ENCODE measurements at regions not wholly inside any gene's neighbourhood (a gene's known extent, or its start where the extent isn't known, plus 50 kb on each side); places are given as distances from the start of the nearest gene placed in this dataset.

DNA sequence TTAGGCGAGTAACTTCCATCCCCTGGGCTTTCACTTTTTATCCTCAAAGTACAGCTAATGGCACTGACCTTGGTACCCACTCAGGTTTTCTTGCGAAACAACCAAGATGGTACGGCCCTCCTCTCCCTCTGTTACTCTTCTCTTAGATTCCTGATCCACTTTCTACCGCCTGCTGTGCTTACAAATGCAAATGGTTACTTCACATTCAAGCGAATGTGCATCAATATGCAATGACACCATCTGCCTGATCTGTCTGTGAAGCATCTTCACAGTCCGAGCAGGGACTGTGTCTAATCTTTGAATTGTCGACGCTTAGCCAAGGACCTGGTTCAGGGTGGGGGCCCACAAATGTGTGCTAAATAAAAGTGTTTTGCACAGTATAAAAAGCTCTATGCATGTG, 112.2 kb downstream of the TRIB2 start:
- Histone ChIP-seq H3K4me3 (no peak overlapping the region), H3K4me1 (peaks cover 7% of the 10 kb centered on the region), H3K36me3 (no peaks in the 10 kb centered on the region), H3K27me3 (no peaks in the 10 kb centered on the region), H3K9me3 (no peaks in the 10 kb centered on the region), H3K27ac (no peak overlapping the region)
- no peak for DNase-seq (ENCODE audit: low spot score in 2 of 2)
- 85% methylated on average over 8 of the region's 8 CpGs for WGBS
- TF ChIP-seq POLR2A (IDR thresholded peaks at IDR 0.05) (no peak), EP300 (IDR thresholded peaks at IDR 0.05) (no peak), CTCF (IDR thresholded peaks at IDR 0.05) (no peak), POLR2AphosphoS5 (IDR thresholded peaks at IDR 0.05) (no peak)

GRCh38 chr2:12831016-12831415, 114.3 kb downstream of the TRIB2 start:
- H3K4me1 ChIP-seq = peaks cover under 1% of the 10 kb centered on the region
- H3K36me3 ChIP-seq = no peaks in the 10 kb centered on the region
- no peak overlapping the region for H3K4me3 ChIP-seq
- DNase-seq (ENCODE audit: low spot score in 2 of 2) = no peak
- 95% methylated on average over 1 of the region's 1 CpG for WGBS
- no peaks in the 10 kb centered on the region for H3K27me3 ChIP-seq
- TF ChIP-seq POLR2A (IDR thresholded peaks at IDR 0.05) = no peak
- no peak overlapping the region for H3K27ac ChIP-seq
- H3K9me3 ChIP-seq = no peaks in the 10 kb centered on the region

DNA sequence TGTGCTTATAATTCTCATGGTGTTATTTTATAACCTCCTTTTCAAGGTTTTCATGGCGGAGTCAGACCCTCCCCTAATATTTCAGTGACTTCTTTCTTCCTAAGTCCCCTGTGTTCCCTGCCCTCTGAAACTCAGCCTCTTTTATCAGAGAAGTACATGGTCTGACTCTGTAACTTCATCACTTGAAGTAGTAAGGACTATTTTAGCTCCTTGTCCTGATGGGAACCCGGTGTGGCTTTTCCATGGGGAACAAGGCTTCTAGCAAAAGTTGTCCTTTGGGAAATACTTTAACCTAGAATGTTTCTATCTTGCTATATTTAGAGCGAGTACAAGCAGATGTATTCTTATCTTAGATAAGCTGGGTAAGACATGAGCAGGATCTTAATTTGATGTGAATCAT, 117.5 kb downstream of the TRIB2 start:
- WGBS = 78% methylated on average over 3 of the region's 3 CpGs
- no peaks in the 10 kb centered on the region for H3K4me1 ChIP-seq
- no peak overlapping the region for H3K27ac ChIP-seq
- H3K9me3 ChIP-seq = no peaks in the 10 kb centered on the region
- TF ChIP-seq CTCF (IDR thresholded peaks at IDR 0.05) = no peak
- no peak overlapping the region for H3K4me3 ChIP-seq
- DNase-seq (ENCODE audit: low spot score in 2 of 2) = no peak
- no peaks in the 10 kb centered on the region for H3K36me3 ChIP-seq
- H3K27me3 ChIP-seq = no peaks in the 10 kb centered on the region

- H3K36me3 ChIP-seq = no peaks in the 10 kb centered on the region
- no peaks in the 10 kb centered on the region for H3K4me1 ChIP-seq
- DNase-seq (ENCODE audit: low spot score in 2 of 2) = no peak
- no peaks in the 10 kb centered on the region for H3K27me3 ChIP-seq
- H3K9me3 ChIP-seq = no peaks in the 10 kb centered on the region
- H3K27ac ChIP-seq = no peak overlapping the region
- H3K4me3 ChIP-seq = no peak overlapping the region
- WGBS = 60% methylated on average over 4 of the region's 4 CpGs
- no peak for TF ChIP-seq EP300 (IDR thresholded peaks at IDR 0.05)
- TF ChIP-seq POLR2A (IDR thresholded peaks at IDR 0.05) = no peak
- no peak for TF ChIP-seq CTCF (IDR thresholded peaks at IDR 0.05)
- no peak for TF ChIP-seq POLR2AphosphoS5 (IDR thresholded peaks at IDR 0.05)
These were observed 119.0 kb downstream of the TRIB2 start for GRCh38 chr2:12835733-12836132.

DNA sequence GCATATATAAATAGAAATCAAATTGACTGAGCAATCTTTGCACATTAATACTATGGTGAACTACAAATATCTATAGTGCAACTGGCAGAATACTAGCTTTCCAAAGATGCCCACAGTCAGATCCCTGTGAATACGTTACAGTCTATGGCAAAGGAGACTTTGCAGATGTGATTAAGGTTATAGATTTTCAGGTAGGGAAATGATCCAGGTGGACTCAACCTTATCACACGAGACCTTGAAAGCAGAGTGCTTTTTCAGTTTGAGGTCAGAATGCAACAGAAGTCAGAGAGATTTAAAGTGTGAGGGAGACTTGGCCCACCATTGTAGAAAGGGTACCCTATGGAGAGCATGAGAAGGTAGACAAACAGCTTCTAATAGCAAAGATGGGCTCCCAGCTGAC, 122.6 kb downstream of the TRIB2 start:
- no peaks in the 10 kb centered on the region for H3K4me1 ChIP-seq
- H3K9me3 ChIP-seq = no peaks in the 10 kb centered on the region
- no peak for TF ChIP-seq POLR2A (IDR thresholded peaks at IDR 0.05)
- no peak for TF ChIP-seq CTCF (IDR thresholded peaks at IDR 0.05)
- no peak for TF ChIP-seq POLR2AphosphoS5 (IDR thresholded peaks at IDR 0.05)
- TF ChIP-seq EP300 (IDR thresholded peaks at IDR 0.05) = no peak
- H3K27ac ChIP-seq = no peak overlapping the region
- 98% methylated on average over 2 of the region's 2 CpGs for WGBS
- no peak overlapping the region for H3K4me3 ChIP-seq
- H3K36me3 ChIP-seq = no peaks in the 10 kb centered on the region
- H3K27me3 ChIP-seq = no peaks in the 10 kb centered on the region
- no peak for DNase-seq (ENCODE audit: low spot score in 2 of 2)

- Histone ChIP-seq H3K4me1 (no peaks in the 10 kb centered on the region), H3K27ac (no peak overlapping the region), H3K27me3 (no peaks in the 10 kb centered on the region), H3K4me3 (no peak overlapping the region), H3K36me3 (no peaks in the 10 kb centered on the region), H3K9me3 (no peaks in the 10 kb centered on the region)
- DNase-seq (ENCODE audit: low spot score in 2 of 2) = no peak
- WGBS = 94% methylated on average over 5 of the region's 5 CpGs
- no peak for TF ChIP-seq POLR2A (IDR thresholded peaks at IDR 0.05)
- TF ChIP-seq CTCF (IDR thresholded peaks at IDR 0.05) = no peak
- TF ChIP-seq POLR2AphosphoS5 (IDR thresholded peaks at IDR 0.05) = no peak
- no peak for TF ChIP-seq EP300 (IDR thresholded peaks at IDR 0.05)
These were observed 124.3 kb downstream of the TRIB2 start for GRCh38 chr2:12841021-12841420.

All from suprapubic skin (tissue), 4 donors.